Fibroblast of lung (primary cell): ENCODE measurements at regions not wholly inside any gene's neighbourhood (a gene's known extent, or its start where the extent isn't known, plus 50 kb on each side); places are given as distances from the start of the nearest gene placed in this dataset.

Experiments used
- CTCF ChIP-seq, 2 donors: IDR thresholded peaks in 1 of 2; conservative IDR thresholded peaks in 1 of 2; 1 replicate in 1 of 2; 2 replicates in 1 of 2; pipeline ENCODE4 v1.5.1; 2011 to 2012; ENCODE audit warnings: low read length in 2 of 2, control low read depth in 1 of 2, inconsistent platforms in 1 of 2, low read depth in 1 of 2, mild to moderate bottlenecking in 1 of 2
- EZH2 ChIP-seq: IDR thresholded peaks from 2 replicates; pipeline ENCODE4 v1.5.1; 2012; ENCODE audit warnings: low read length, control low read depth, mild to moderate bottlenecking; ENCODE audit errors: missing control alignments

DNA sequence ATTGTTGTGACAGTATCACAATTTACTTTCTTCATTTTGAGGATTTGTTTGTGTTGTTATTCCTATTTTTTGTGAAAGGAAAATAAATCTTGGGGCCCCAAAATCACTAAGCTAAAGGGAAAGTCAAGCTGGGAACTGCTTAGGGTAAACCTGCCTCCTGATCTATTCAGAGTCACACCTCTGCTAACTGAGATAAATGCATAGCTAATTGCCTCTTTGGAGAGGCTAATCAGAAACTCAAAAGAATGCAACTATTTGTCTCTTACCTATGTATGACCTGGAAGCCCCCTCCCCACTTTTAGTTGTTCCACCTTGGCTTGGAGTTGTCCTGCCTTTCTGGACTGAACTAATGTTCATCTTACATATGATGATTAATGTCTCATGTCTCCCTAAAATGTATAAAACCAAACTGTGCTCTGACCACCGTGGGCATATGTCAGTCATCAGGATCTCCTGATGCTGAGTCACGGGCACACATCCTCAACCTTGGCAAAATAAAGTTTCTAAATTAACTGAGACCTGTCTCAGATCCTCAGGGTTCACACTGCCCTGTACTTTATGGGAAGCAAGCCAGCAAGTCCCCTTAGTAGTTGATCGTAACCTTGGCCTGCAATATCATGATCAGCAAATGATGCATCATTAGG, 523.2 kb upstream of the GOLIM4 start:
- no peak for TF ChIP-seq EZH2
- no peak for TF ChIP-seq CTCF (conservative IDR thresholded peaks at IDR 0.05 in 1 of 2, IDR thresholded peaks at IDR 0.05 in 1 of 2; ENCODE audit: low read depth in 1 of 2, low read length in 2 of 2)
